Ammon's horn (tissue), 1 donor: ENCODE measurements at regions not wholly inside any gene's neighbourhood (a gene's known extent, or its start where the extent isn't known, plus 50 kb on each side); places are given as distances from the start of the nearest gene placed in this dataset.
"Not testable (repeated sequence)": the region's sequence is repeated elsewhere in the genome, so short reads cannot be mapped to it uniquely, and the experiment has no call there.

Experiments used
- DNase-seq: peaks from one replicate; pipeline ENCODE4 v3.0.0-alpha.2; 2016; ENCODE audit warnings: low spot score

GRCh38 chr20:52434453-52434852 is 242.9 kb upstream of the ZFP64 start:
- DNase-seq: no peak

GRCh38 chr20:52434041-52434425 is 242.5 kb upstream of the ZFP64 start:
- DNase-seq: no peak

GRCh38 chr20:52433326-52434040 is 241.9 kb upstream of the ZFP64 start:
- DNase-seq: no peak

GRCh38 chr20:52432740-52433139 is 241.2 kb upstream of the ZFP64 start:
- no peak for DNase-seq

- DNase-seq: no peak
These were observed 237.4 kb upstream of the ZFP64 start for GRCh38 chr20:52429029-52429428.

- no peak for DNase-seq
These were observed 236.4 kb upstream of the ZFP64 start for GRCh38 chr20:52427960-52428359.

GRCh38 chr20:52426856-52427255 is 235.3 kb upstream of the ZFP64 start:
- DNase-seq: no peak

- DNase-seq: no peak
These were observed 234.1 kb upstream of the ZFP64 start for GRCh38 chr20:52425701-52426100.

- DNase-seq: no peak
These were observed 233.7 kb upstream of the ZFP64 start for GRCh38 chr20:52425253-52425652.

GRCh38 chr20:52424357-52424942 is 232.9 kb upstream of the ZFP64 start:
- DNase-seq: not testable (repeated sequence)

GRCh38 chr20:52423536-52424140 is 232.1 kb upstream of the ZFP64 start:
- not testable (repeated sequence) for DNase-seq

- no peak for DNase-seq
These were observed 231.2 kb upstream of the ZFP64 start for GRCh38 chr20:52422574-52423336.

- no peak for DNase-seq
These were observed 229.2 kb upstream of the ZFP64 start for GRCh38 chr20:52420805-52421204.

- no peak for DNase-seq
These were observed 227.6 kb upstream of the ZFP64 start for GRCh38 chr20:52419205-52419604.

GRCh38 chr20:52416953-52417352 is 225.4 kb upstream of the ZFP64 start:
- DNase-seq: no peak

- no peak for DNase-seq
These were observed 220.0 kb upstream of the ZFP64 start for GRCh38 chr20:52411611-52412010.

- no peak for DNase-seq
These were observed 219.2 kb upstream of the ZFP64 start for GRCh38 chr20:52410731-52411234.

GRCh38 chr20:52410182-52410647 is 218.6 kb upstream of the ZFP64 start:
- peak; percentile 16 for DNase-seq

- no peak for DNase-seq
These were observed 214.4 kb upstream of the ZFP64 start for GRCh38 chr20:52405986-52406385.

GRCh38 chr20:52405417-52405816 is 213.8 kb upstream of the ZFP64 start:
- DNase-seq: no peak

GRCh38 chr20:52404671-52405070 is 213.1 kb upstream of the ZFP64 start:
- no peak for DNase-seq

- DNase-seq: no peak
These were observed 211.4 kb upstream of the ZFP64 start for GRCh38 chr20:52402950-52403349.
